ENCODE measurements at regions not wholly inside any gene's neighbourhood (a gene's known extent, or its start where the extent isn't known, plus 50 kb on each side); places are given as distances from the start of the nearest gene placed in this dataset.

- TF ChIP-seq, protein P1, sequence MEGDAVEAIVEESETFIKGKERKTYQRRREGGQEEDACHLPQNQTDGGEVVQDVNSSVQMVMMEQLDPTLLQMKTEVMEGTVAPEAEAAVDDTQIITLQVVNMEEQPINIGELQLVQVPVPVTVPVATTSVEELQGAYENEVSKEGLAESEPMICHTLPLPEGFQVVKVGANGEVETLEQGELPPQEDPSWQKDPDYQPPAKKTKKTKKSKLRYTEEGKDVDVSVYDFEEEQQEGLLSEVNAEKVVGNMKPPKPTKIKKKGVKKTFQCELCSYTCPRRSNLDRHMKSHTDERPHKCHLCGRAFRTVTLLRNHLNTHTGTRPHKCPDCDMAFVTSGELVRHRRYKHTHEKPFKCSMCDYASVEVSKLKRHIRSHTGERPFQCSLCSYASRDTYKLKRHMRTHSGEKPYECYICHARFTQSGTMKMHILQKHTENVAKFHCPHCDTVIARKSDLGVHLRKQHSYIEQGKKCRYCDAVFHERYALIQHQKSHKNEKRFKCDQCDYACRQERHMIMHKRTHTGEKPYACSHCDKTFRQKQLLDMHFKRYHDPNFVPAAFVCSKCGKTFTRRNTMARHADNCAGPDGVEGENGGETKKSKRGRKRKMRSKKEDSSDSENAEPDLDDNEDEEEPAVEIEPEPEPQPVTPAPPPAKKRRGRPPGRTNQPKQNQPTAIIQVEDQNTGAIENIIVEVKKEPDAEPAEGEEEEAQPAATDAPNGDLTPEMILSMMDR (optimal IDR thresholded peaks at IDR 0.05 in 1 of 3, IDR thresholded peaks at IDR 0.05 in 1 of 3, conservative IDR thresholded peaks at IDR 0.05 in 1 of 3; ENCODE audit: extremely low read depth in 1 of 3, insufficient read depth in 2 of 3, low read length in 3 of 3): no peak
- no peak for TF ChIP-seq EZH2 (IDR thresholded peaks at IDR 0.05; ENCODE audit: low read length)
These were observed 360.0 kb upstream of the SLITRK5 start for GRCh38 chr13:87311165-87311564.
